ENCODE measurements at regions not wholly inside any gene's neighbourhood (a gene's known extent, or its start where the extent isn't known, plus 50 kb on each side); places are given as distances from the start of the nearest gene placed in this dataset.
A peak's percentile ranks its signal among the peaks of the same experiment; 100 is the strongest.

DNA sequence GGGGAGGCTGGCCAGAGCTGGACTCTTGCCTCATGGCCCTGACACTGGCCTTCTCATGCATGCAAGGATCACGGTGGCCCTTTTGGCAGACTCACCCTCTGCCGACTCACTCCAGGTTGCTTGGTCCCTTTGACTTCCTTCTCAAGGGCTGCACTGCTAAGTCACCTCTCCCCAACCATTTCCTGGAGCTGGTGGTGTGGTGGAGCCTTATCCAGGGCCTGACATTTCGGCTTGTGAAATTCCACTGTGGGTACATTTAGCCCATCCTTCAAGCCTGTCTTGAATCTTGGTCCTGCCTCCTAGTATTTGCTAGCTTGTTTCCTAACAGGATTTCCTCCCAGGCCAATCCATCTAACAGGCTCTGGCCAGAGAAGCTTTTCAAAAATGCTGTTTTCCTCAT lies 52.6 kb upstream of the JUN start:
- no peak for DNase-seq (ENCODE audit: low read depth)
- TF ChIP-seq, protein P1, sequence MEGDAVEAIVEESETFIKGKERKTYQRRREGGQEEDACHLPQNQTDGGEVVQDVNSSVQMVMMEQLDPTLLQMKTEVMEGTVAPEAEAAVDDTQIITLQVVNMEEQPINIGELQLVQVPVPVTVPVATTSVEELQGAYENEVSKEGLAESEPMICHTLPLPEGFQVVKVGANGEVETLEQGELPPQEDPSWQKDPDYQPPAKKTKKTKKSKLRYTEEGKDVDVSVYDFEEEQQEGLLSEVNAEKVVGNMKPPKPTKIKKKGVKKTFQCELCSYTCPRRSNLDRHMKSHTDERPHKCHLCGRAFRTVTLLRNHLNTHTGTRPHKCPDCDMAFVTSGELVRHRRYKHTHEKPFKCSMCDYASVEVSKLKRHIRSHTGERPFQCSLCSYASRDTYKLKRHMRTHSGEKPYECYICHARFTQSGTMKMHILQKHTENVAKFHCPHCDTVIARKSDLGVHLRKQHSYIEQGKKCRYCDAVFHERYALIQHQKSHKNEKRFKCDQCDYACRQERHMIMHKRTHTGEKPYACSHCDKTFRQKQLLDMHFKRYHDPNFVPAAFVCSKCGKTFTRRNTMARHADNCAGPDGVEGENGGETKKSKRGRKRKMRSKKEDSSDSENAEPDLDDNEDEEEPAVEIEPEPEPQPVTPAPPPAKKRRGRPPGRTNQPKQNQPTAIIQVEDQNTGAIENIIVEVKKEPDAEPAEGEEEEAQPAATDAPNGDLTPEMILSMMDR (IDR thresholded peaks at IDR 0.05; ENCODE audit: insufficient read depth, low read depth, low read length, missing control alignments), result no peak
- no peak overlapping the region for H3K4me3 ChIP-seq (ENCODE audit: low read length)

DNA sequence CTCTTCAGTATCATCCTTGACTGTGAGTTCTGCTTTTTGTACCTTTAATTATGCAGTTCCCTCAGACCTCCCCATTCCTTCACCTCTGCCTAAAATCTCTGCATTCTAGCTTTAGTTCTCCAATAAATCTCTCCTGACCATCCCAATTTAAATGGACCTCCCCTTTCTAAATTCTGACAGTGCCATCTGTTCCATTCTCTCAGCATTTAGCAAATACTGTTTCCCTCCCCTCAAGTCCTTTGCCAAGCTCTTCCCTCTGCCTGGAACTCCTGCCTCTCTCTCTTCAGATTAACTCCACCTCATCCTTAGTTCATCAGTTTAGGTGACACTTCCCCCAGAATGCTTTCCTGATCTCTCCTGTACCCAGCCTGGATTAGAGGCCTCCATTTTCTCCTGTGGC lies 54.0 kb upstream of the JUN start:
- TF ChIP-seq, protein P1 (IDR thresholded peaks at IDR 0.05; ENCODE audit: insufficient read depth, low read depth, low read length, missing control alignments), result no peak
- H3K4me3 ChIP-seq (ENCODE audit: low read length), result no peak overlapping the region
- no peak for DNase-seq (ENCODE audit: low read depth)

DNA sequence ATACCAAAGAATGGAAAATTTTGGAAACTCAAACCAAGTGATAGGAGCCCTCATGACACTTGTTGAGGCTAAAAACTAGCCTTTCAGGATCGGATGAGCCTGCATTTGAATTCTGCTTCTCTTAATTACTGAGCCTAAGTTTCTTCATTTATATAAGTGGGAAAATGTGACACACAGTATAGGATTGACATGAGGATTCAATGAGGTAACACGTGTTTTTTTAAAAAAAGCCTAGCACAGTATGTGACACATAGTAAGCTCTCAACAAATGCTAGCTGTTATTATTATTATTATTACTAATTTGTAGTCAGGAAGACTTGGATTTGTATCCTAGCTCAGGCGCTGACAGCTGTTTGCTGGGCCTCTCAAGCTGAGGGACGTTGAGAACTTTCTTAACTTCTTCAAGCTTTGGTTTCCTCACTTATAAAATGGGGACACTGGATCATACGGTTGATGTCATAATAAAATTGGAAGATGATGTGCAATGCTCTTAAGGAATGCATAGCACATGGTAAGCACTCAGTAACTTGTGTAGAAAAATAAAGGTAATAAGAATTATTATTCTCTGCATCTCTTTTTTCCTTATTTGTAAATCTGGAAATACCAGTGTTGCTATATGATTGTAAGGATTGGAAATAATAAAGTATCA lies 55.4 kb upstream of the JUN start:
- TF ChIP-seq, protein P1 (IDR thresholded peaks at IDR 0.05; ENCODE audit: insufficient read depth, low read depth, low read length, missing control alignments), result no peak
- no peak overlapping the region for H3K4me3 ChIP-seq (ENCODE audit: low read length)
- no peak for DNase-seq (ENCODE audit: low read depth)

DNA sequence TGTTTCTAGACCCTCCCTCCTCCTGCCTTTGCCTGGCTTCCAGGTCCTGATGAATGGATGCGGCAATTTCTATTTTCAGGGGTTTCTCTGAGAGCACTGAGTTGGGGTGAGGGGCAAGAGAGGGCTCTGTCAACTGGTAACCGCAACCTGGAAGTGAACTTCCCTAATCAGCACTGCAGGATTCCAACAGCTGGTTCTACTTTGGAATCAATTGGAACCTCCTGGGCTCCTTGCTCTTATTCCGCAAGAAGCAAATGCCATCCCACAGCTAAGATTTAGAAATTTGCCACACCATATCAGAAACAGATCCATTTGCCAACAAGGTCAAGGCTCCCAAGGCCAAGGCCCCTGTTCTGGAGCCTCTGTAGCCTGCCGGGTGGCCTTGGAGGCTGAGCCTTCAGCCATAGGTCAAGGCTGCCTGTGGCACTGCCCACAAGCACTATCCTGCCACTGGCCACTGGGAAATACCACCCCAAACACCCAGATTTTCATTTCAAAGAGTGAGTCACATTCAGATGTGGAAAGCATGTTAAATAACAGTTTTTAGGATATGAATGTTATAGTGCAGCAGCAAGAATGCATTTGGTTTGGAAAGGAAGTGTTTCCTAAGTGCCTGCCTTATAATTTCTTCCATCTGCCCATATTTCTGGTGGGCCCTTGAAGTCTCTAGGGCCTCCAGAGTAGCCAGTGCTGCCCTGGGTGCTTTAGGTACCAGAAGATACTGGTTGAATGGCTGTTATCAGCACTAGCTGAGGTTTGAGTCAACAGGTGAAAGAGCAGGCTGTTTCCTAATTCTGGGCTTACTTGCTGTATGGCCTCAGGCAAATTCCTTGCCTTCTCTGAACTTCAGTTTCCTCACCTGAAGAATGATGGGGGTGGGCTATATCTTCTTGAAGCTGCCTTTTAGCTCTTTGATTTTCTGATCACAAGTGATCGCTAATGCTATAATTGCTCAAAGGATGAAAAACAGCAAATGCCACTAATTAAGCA lies 56.3 kb upstream of the JUN start:
- DNase-seq (ENCODE audit: low read depth), result peak; percentile 54
- TF ChIP-seq, protein P1 (IDR thresholded peaks at IDR 0.05; ENCODE audit: insufficient read depth, low read depth, low read length, missing control alignments), result no peak
- no peak overlapping the region for H3K4me3 ChIP-seq (ENCODE audit: low read length)

DNA sequence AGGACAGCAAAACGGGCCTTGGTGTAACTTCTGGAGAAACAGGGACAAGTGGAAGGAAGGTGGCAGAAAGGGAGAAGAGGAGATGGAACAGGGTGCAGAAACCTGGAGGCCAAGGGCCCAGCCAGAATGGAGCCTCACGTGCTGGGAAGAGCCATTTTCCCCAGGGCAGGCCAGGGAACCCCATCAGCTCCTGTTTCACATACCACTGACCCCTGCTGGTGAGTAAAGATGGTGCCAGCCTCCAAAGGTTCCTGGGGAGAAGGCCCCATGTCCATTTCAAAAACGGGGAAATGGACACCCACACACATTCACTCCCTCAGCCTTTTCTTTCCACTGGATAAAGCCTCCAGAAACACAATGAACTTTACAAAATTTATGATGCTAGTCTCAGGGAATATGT lies 57.6 kb upstream of the JUN start:
- TF ChIP-seq, protein P1 (IDR thresholded peaks at IDR 0.05; ENCODE audit: insufficient read depth, low read depth, low read length, missing control alignments), result peak; percentile 38
- H3K4me3 ChIP-seq (ENCODE audit: low read length), result no peak overlapping the region
- no peak for DNase-seq (ENCODE audit: low read depth)

DNA sequence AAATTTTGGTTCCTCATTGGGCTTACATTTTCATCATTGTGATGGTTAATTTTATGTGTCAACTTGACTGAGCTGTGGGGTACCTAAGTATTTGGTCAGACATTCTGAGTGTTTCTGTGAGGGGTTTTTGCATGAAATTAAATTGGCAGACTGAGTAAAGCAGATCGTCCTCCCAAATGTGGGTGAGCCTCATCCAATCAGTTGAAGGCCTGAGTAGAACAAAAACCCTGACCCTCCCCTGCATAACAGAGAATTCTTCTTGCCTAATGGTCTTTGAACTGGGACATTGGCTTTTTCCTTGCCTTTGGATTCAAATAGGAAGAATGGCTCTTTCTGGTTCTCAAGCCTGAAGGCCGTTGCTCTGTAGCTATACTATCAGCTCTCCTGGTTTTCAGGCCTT lies 59.1 kb upstream of the JUN start:
- DNase-seq (ENCODE audit: low read depth), result no peak
- TF ChIP-seq, protein P1 (IDR thresholded peaks at IDR 0.05; ENCODE audit: insufficient read depth, low read depth, low read length, missing control alignments), result no peak
- H3K4me3 ChIP-seq (ENCODE audit: low read length), result no peak overlapping the region
